B cell (primary cell): ENCODE measurements at regions not wholly inside any gene's neighbourhood (a gene's known extent, or its start where the extent isn't known, plus 50 kb on each side); places are given as distances from the start of the nearest gene placed in this dataset.

Experiments used
- CTCF ChIP-seq: fragments of 200-600 bp; IDR thresholded peaks from one replicate; pipeline ENCODE4 v1.8.0; 2022; ENCODE audit warnings: antibody characterized with exemption, mild to moderate bottlenecking
- EZH2 ChIP-seq: IDR thresholded peaks from 2 replicates; pipeline ENCODE4 v1.6.1; 2012; ENCODE audit warnings: borderline replicate concordance, low read depth, mild to moderate bottlenecking, moderate library complexity, low read length; ENCODE audit not compliant: insufficient read depth, poor library complexity, severe bottlenecking

GRCh38 chr16:48041981-48042421 is 113.8 kb downstream of the ABCC12 start:
- TF ChIP-seq CTCF (no peak), EZH2 (no peak)
